Mesenchymal stem cell (in vitro differentiated cells and primary cell): ENCODE measurements at regions not wholly inside any gene's neighbourhood (a gene's known extent, or its start where the extent isn't known, plus 50 kb on each side); places are given as distances from the start of the nearest gene placed in this dataset.

ENCODE experiments used
- DNase-seq: peaks from one replicate; pipeline ENCODE4 v3.0.0-alpha.2; 2013
- H2AFZ ChIP-seq: one replicate; pipeline ENCODE4 v1.6.1; 2013; ENCODE audit warnings: low read depth, mild to moderate bottlenecking, control low read depth, inconsistent platforms, low read length, moderate library complexity
- H2AK5ac ChIP-seq: 2 replicates; pipeline ENCODE4 v1.6.1; 2013; ENCODE audit warnings: low read length, moderate library complexity, mild to moderate bottlenecking, inconsistent platforms; ENCODE audit not compliant: severe bottlenecking
- H2BK120ac ChIP-seq: one replicate; pipeline ENCODE4 v1.6.1; 2013; ENCODE audit warnings: low read depth, mild to moderate bottlenecking, inconsistent platforms, low read length, moderate library complexity
- H2BK12ac ChIP-seq, 2 experiments: one replicate each; pipeline ENCODE4 v1.6.1; 2013; ENCODE audit warnings: inconsistent platforms in 2 of 2, low read length in 2 of 2, mild to moderate bottlenecking in 2 of 2, moderate library complexity in 2 of 2, control low read depth in 1 of 2
- H2BK15ac ChIP-seq: one replicate; pipeline ENCODE4 v1.6.1; 2013; ENCODE audit warnings: mild to moderate bottlenecking, low read depth, inconsistent platforms; ENCODE audit not compliant: poor library complexity, severe bottlenecking
- H2BK5ac ChIP-seq: 2 replicates; pipeline ENCODE4 v1.6.1; 2013; ENCODE audit warnings: low read depth, mild to moderate bottlenecking, low read length, control low read depth, inconsistent platforms; ENCODE audit not compliant: poor library complexity, severe bottlenecking
- H3K14ac ChIP-seq, 2 experiments: one replicate each; pipeline ENCODE4 v1.6.1; 2013; ENCODE audit warnings: inconsistent platforms in 2 of 2, low read length in 2 of 2, control low read depth in 1 of 2, mild to moderate bottlenecking in 1 of 2, moderate library complexity in 1 of 2
- H3K18ac ChIP-seq, 2 experiments: one replicate each; pipeline ENCODE4 v1.6.1; 2013; ENCODE audit warnings: inconsistent platforms in 2 of 2, low read length in 2 of 2, control low read depth in 1 of 2, low read depth in 1 of 2, mild to moderate bottlenecking in 1 of 2
- H3K23ac ChIP-seq, 2 experiments: one replicate each; pipeline ENCODE4 v1.6.1; 2013; ENCODE audit warnings: inconsistent platforms in 2 of 2, low read length in 2 of 2, mild to moderate bottlenecking in 2 of 2, moderate library complexity in 2 of 2, control low read depth in 1 of 2
- H3K27ac ChIP-seq: 2 replicates; pipeline ENCODE4 v1.5.1; 2013; ENCODE audit warnings: mild to moderate bottlenecking, moderate library complexity, low read length, control low read depth, inconsistent platforms; ENCODE audit not compliant: poor library complexity, severe bottlenecking
- H3K27me3 ChIP-seq, 2 experiments: 2 replicates each; pipeline versions ENCODE4 v1.6.1 to v1.7.0; 2013; ENCODE audit warnings: low read length in 2 of 2, mild to moderate bottlenecking in 2 of 2, moderate library complexity in 2 of 2, control low read depth in 1 of 2, inconsistent platforms in 1 of 2; ENCODE audit not compliant: control insufficient read depth in 1 of 2, insufficient read depth in 1 of 2
- H3K36me3 ChIP-seq, 2 experiments: 2 replicates each; pipeline versions ENCODE4 v1.6.1 to v1.7.0; 2013; ENCODE audit warnings: low read length in 2 of 2, control low read depth in 1 of 2, inconsistent platforms in 1 of 2, low read depth in 1 of 2, mild to moderate bottlenecking in 1 of 2; ENCODE audit not compliant: insufficient read depth in 2 of 2, control insufficient read depth in 1 of 2
- H3K4ac ChIP-seq, 2 experiments: one replicate each; pipeline ENCODE4 v1.6.1; 2013; ENCODE audit warnings: inconsistent platforms in 2 of 2, low read length in 2 of 2, mild to moderate bottlenecking in 2 of 2, moderate library complexity in 2 of 2, control low read depth in 1 of 2, low read depth in 1 of 2
- H3K4me1 ChIP-seq: 2 replicates; pipeline ENCODE4 v1.6.1; 2013; ENCODE audit warnings: low read depth, low read length, control low read depth; ENCODE audit not compliant: control insufficient read depth, insufficient read depth
- H3K4me2 ChIP-seq: 2 replicates; pipeline ENCODE4 v1.6.1; 2013; ENCODE audit warnings: low read length, mild to moderate bottlenecking, inconsistent platforms; ENCODE audit not compliant: poor library complexity, severe bottlenecking
- H3K4me3 ChIP-seq, 2 experiments: 2 replicates each; pipeline versions ENCODE4 v1.5.1 to v1.7.0; 2013; ENCODE audit warnings: low read length in 2 of 2, mild to moderate bottlenecking in 2 of 2, control low read depth in 1 of 2, low read depth in 1 of 2; ENCODE audit not compliant: insufficient read depth in 1 of 2
- H3K79me1 ChIP-seq: replicated peaks from 2 replicates; pipeline ENCODE4 v1.6.1; 2013; ENCODE audit warnings: mild to moderate bottlenecking, control low read depth, low read length, inconsistent platforms; ENCODE audit not compliant: poor library complexity, severe bottlenecking
- H3K9ac ChIP-seq: 2 replicates; pipeline ENCODE4 v1.7.0; 2013; ENCODE audit warnings: mild to moderate bottlenecking, low read length, moderate library complexity
- H3K9me3 ChIP-seq: 2 replicates; pipeline ENCODE4 v1.7.0; 2013; ENCODE audit warnings: mild to moderate bottlenecking, low read length; ENCODE audit not compliant: control insufficient read depth
- H4K8ac ChIP-seq: one replicate; pipeline ENCODE4 v1.6.1; 2013; ENCODE audit warnings: inconsistent platforms, mild to moderate bottlenecking, low read length, moderate library complexity
- H4K91ac ChIP-seq: one replicate; pipeline ENCODE4 v1.6.1; 2013; ENCODE audit warnings: mild to moderate bottlenecking, low read length, inconsistent platforms
- WGBS: methylation state at CpG from one replicate; pipeline ENCODE4 v1.1.7; 2013; ENCODE audit warnings: mixed read lengths; 5-methylcytosine and 5-hydroxymethylcytosine counted together

DNA sequence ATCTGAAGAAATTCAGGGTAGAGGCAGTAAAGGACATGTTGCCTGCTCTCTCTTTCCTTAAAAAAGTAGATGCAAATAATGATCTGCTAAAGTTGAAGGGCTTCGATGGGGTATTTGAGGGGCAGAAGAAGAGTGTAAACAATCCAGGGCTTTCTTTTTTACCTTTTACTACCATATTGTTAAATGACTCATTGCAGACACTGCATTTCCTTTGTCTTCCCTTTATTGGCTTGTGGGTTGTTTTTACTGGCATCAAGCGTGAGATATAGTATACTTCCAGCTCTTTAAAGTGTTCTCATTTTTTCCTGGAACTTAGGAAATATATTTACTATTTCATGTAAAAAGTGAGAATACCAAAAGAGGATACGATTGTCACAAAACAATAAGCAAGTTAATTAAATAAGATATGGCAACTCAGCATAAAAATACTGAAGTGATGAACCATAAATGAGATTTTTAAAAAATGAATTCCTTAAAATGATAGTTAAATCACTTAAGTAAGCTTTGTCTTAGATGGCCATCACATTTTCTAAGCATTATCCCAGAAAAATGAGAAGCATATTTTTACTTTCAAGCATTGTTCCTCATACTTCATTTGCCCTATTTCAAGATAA lies 72.3 kb upstream of the KRAS start:
- no peak overlapping the region for H2BK15ac ChIP-seq
- no peak overlapping the region for H4K91ac ChIP-seq
- H3K9me3 ChIP-seq: no peaks in the 10 kb centered on the region
- no peak overlapping the region for H3K4me2 ChIP-seq
- no peak overlapping the region for H2BK120ac ChIP-seq
- no peak overlapping the region for H3K4me3 ChIP-seq
- H3K18ac ChIP-seq: no peak overlapping the region
- no peak overlapping the region for H2AK5ac ChIP-seq
- H3K23ac ChIP-seq: no peak overlapping the region
- H3K9ac ChIP-seq: no peak overlapping the region
- H2BK5ac ChIP-seq: no peak overlapping the region
- no peak for DNase-seq
- H3K27ac ChIP-seq: no peak overlapping the region
- H3K4ac ChIP-seq: no peak overlapping the region
- peaks cover 0 to 6% of the 10 kb centered on the region in 2 experiments for H3K27me3 ChIP-seq
- no CpG with 5 or more reads among the region's 3 CpGs for WGBS
- H3K36me3 ChIP-seq: no peaks in the 10 kb centered on the region
- H2BK12ac ChIP-seq: no peak overlapping the region
- H4K8ac ChIP-seq: no peak overlapping the region
- H3K14ac ChIP-seq: no peak overlapping the region
- no peak overlapping the region for H2AFZ ChIP-seq
- H3K79me1 ChIP-seq: no peaks in the 10 kb centered on the region
- H3K4me1 ChIP-seq: no peaks in the 10 kb centered on the region

DNA sequence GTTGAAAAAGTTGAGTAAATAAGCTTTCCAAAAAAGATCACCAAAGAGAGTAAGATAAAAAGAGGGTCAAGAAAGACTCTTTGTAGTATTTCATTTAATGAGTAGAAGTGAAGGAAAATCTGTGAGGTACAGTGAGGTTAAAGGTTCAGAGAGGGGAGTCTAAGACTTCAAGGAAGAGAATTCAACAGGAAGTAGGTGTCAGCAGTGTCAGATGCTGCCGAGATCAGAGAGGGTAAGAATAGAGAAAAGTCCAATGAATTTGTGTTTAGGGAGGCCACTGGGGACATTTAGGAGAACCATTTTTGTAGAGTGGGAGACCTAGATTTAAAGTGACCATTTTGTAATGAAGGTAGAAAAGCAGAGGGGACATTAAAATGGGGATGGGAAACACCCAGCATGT lies 71.6 kb upstream of the KRAS start:
- Histone ChIP-seq H2BK15ac (no peak overlapping the region), H3K4ac (no peak overlapping the region)

DNA sequence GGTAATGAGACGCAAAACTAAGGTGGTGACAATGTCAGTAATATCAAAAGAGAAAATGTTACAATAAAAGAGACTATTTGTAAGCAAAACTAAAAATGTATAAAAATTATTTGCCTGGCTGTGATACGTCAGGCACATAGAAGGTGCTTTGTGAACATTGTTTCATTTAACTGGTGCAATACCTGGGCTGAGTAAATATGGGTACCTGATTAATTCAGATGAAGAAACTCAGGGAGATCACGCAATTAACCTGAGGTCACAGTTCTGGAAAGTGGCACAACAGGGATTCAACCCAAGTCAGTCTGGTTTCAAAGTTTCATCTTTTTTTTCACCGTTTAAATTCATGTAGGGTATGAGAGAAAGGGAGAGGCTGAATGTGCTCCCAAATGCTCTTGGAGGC lies 71.0 kb upstream of the KRAS start:
- H2AK5ac ChIP-seq: no peak overlapping the region
- no peaks in the 10 kb centered on the region for H3K4me1 ChIP-seq
- no peak overlapping the region for H3K27ac ChIP-seq
- H4K91ac ChIP-seq: no peak overlapping the region
- WGBS: 95% methylated on average over 3 of the region's 4 CpGs
- no peak overlapping the region for H3K4me3 ChIP-seq
- H3K9me3 ChIP-seq: no peaks in the 10 kb centered on the region
- no peak overlapping the region for H3K4me2 ChIP-seq
- H2AFZ ChIP-seq: no peak overlapping the region
- H4K8ac ChIP-seq: no peak overlapping the region
- H3K4ac ChIP-seq: no peak overlapping the region
- H2BK15ac ChIP-seq: no peak overlapping the region
- H2BK12ac ChIP-seq: no peak overlapping the region
- H2BK5ac ChIP-seq: no peak overlapping the region
- no peak overlapping the region for H3K23ac ChIP-seq
- no peaks in the 10 kb centered on the region for H3K36me3 ChIP-seq
- H3K27me3 ChIP-seq: peaks cover 0 to 6% of the 10 kb centered on the region in 2 experiments
- no peaks in the 10 kb centered on the region for H3K79me1 ChIP-seq
- no peak overlapping the region for H3K9ac ChIP-seq
- H3K18ac ChIP-seq: no peak overlapping the region
- no peak overlapping the region for H2BK120ac ChIP-seq
- no peak for DNase-seq
- no peak overlapping the region for H3K14ac ChIP-seq

More for the DNA sequence above, 71.6 kb upstream of the KRAS start:
- H3K14ac ChIP-seq: no peak overlapping the region
- no peak overlapping the region for H3K4me2 ChIP-seq
- no peak overlapping the region for H4K91ac ChIP-seq
- no peak for DNase-seq
- H3K36me3 ChIP-seq: no peaks in the 10 kb centered on the region
- no peak overlapping the region for H2BK120ac ChIP-seq
- H3K4me1 ChIP-seq: no peaks in the 10 kb centered on the region
- peaks cover 0 to 6% of the 10 kb centered on the region in 2 experiments for H3K27me3 ChIP-seq
- H2BK5ac ChIP-seq: no peak overlapping the region
- no peaks in the 10 kb centered on the region for H3K9me3 ChIP-seq
- H4K8ac ChIP-seq: no peak overlapping the region
- H3K18ac ChIP-seq: no peak overlapping the region
- H3K79me1 ChIP-seq: no peaks in the 10 kb centered on the region
- H3K27ac ChIP-seq: no peak overlapping the region
- H3K4me3 ChIP-seq: no peak overlapping the region
- WGBS: 76% methylated on average over 1 of the region's 1 CpG
- H3K9ac ChIP-seq: no peak overlapping the region
- H2BK12ac ChIP-seq: no peak overlapping the region
- H3K23ac ChIP-seq: no peak overlapping the region
- no peak overlapping the region for H2AK5ac ChIP-seq
- no peak overlapping the region for H2AFZ ChIP-seq

DNA sequence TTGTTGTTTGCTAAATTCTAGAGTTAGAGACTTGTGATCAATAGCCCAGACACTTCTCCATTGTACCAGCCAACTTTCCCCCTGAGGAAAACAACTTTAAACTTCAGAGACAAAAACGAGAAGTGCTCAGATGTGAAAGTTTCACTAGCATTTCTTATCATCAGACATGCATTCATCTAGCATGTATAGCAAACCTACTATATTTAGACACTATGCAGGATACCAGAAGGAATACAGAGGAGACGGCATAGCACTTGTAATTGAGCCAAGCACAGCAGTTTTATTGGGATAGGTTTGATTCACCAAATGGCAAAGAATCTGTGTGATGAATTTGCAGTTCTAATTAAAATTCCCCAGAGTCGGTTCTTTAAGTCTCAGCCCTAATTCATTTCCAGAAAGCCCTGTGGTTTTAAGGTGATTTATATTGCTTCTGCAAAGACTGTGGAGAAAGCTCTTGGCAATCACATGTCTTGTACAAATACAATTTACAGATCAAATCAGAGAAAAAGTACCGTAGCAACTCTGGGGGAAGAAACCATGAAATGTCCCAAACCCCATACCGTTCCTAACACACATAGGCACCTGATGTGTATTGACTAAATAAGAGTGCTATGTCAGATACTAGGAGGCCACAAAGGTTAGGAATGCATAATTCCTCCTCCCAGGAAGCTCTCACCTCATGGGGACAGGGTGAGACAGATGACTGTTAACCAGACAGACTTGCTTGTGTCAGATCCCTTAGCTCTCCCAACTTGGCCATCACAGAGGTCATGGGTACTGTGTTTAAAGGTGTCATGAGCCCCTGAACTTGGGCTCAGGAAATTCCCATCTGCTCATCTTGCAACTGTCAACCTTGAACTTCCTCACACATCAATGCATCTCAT lies 69.6 kb upstream of the KRAS start:
- Histone ChIP-seq H2AK5ac (no peak overlapping the region), H3K27me3 (peaks cover 0 to 6% of the 10 kb centered on the region in 2 experiments), H4K91ac (no peak overlapping the region), H2BK12ac (no peak overlapping the region), H3K18ac (no peak overlapping the region), H4K8ac (no peak overlapping the region), H3K4ac (no peak overlapping the region), H3K4me3 (no peak overlapping the region), H3K36me3 (no peaks in the 10 kb centered on the region), H2AFZ (no peak overlapping the region), H3K4me1 (no peaks in the 10 kb centered on the region), H3K23ac (no peak overlapping the region), H3K79me1 (no peaks in the 10 kb centered on the region), H3K14ac (no peak overlapping the region), H3K27ac (no peak overlapping the region), H3K4me2 (no peak overlapping the region), H2BK120ac (no peak overlapping the region), H3K9ac (no peak overlapping the region), H3K9me3 (no peaks in the 10 kb centered on the region), H2BK15ac (no peak overlapping the region), H2BK5ac (no peak overlapping the region)
- 76% methylated on average over 3 of the region's 5 CpGs for WGBS
- no peak for DNase-seq
